Activated T-cell treated with anti-CD3 and anti-CD28 coated beads for 48 hours (primary cell): ENCODE measurements at regions not wholly inside any gene's neighbourhood (a gene's known extent, or its start where the extent isn't known, plus 50 kb on each side); places are given as distances from the start of the nearest gene placed in this dataset.

Source experiments
- DNase-seq: peaks from one replicate; pipeline ENCODE4 v3.0.0-alpha.2; 2020; ENCODE audit warnings: low read depth

GRCh38 chr9:1757186-1757585, 258.0 kb upstream of the SMARCA2 start:
- no peak for DNase-seq

GRCh38 chr9:1759009-1759408, 256.1 kb upstream of the SMARCA2 start:
- DNase-seq: no peak

- DNase-seq: no peak
Observed at GRCh38 chr9:1759771-1760300, 255.3 kb upstream of the SMARCA2 start.

- no peak for DNase-seq
Observed at GRCh38 chr9:1761807-1762206, 253.3 kb upstream of the SMARCA2 start.

- no peak for DNase-seq
Observed at GRCh38 chr9:1766042-1766441, 249.1 kb upstream of the SMARCA2 start.

- no peak for DNase-seq
Observed at GRCh38 chr9:1768561-1768960, 246.6 kb upstream of the SMARCA2 start.

- DNase-seq: no peak
Observed at GRCh38 chr9:1771094-1771789, 243.9 kb upstream of the SMARCA2 start.

GRCh38 chr9:1775230-1775629, 239.9 kb upstream of the SMARCA2 start:
- no peak for DNase-seq

- DNase-seq: no peak
Observed at GRCh38 chr9:1776668-1777067, 238.5 kb upstream of the SMARCA2 start.

GRCh38 chr9:1791191-1791590, 224.0 kb upstream of the SMARCA2 start:
- DNase-seq: no peak

GRCh38 chr9:1794547-1795270, 220.4 kb upstream of the SMARCA2 start:
- DNase-seq: no peak

- no peak for DNase-seq
Observed at GRCh38 chr9:1804128-1804865, 210.8 kb upstream of the SMARCA2 start.

GRCh38 chr9:1829719-1830118, 185.4 kb upstream of the SMARCA2 start:
- no peak for DNase-seq

- no peak for DNase-seq
Observed at GRCh38 chr9:1832960-1833359, 182.2 kb upstream of the SMARCA2 start.

GRCh38 chr9:1837453-1838084, 177.6 kb upstream of the SMARCA2 start:
- DNase-seq: no peak

- no peak for DNase-seq
Observed at GRCh38 chr9:1839909-1840308, 175.2 kb upstream of the SMARCA2 start.

- no peak for DNase-seq
Observed at GRCh38 chr9:1845425-1845824, 169.7 kb upstream of the SMARCA2 start.

- no peak for DNase-seq
Observed at GRCh38 chr9:1855726-1856125, 159.4 kb upstream of the SMARCA2 start.

- no peak for DNase-seq
Observed at GRCh38 chr9:1857808-1858207, 157.3 kb upstream of the SMARCA2 start.

- DNase-seq: no peak
Observed at GRCh38 chr9:1869843-1870242, 145.3 kb upstream of the SMARCA2 start.

GRCh38 chr9:1870915-1871314, 144.2 kb upstream of the SMARCA2 start:
- no peak for DNase-seq
